DND-41 (cell line): ENCODE measurements at regions not wholly inside any gene's neighbourhood (a gene's known extent, or its start where the extent isn't known, plus 50 kb on each side); places are given as distances from the start of the nearest gene placed in this dataset.

Experiments used
- ATAC-seq: fragments of 200-7000 bp; cut with Tn5 transposase; 3 replicates; pipeline ENCODE4 v1.9.1; 2021; ENCODE audit warnings: low read depth; ENCODE audit not compliant: insufficient read depth
- DNase-seq: peaks from one replicate; pipeline ENCODE4 v3.0.0-alpha.2; 2020
- H2AFZ ChIP-seq: 2 replicates; pipeline ENCODE4 v1.6.0; 2012; ENCODE audit warnings: low read depth, low read length
- H3K27ac ChIP-seq: 2 replicates; pipeline ENCODE4 v1.5.1; 2012; ENCODE audit warnings: low read length, inconsistent platforms
- H3K27me3 ChIP-seq: fragments of 200-600 bp; sonication (generic); 2 replicates; pipeline ENCODE4 v1.6.0; 2012; ENCODE audit warnings: low read length, mild to moderate bottlenecking, inconsistent platforms; ENCODE audit not compliant: insufficient read depth, poor library complexity
- H3K36me3 ChIP-seq: 2 replicates; pipeline ENCODE4 v1.5.1; 2012; ENCODE audit warnings: low read length, inconsistent platforms; ENCODE audit not compliant: insufficient read depth
- H3K4me1 ChIP-seq: 2 replicates; pipeline ENCODE4 v1.5.1; 2012; ENCODE audit warnings: mild to moderate bottlenecking, low read length; ENCODE audit not compliant: insufficient read depth
- H3K4me2 ChIP-seq: 2 replicates; pipeline ENCODE4 v1.6.0; 2012; ENCODE audit warnings: mild to moderate bottlenecking, moderate library complexity, low read length, inconsistent platforms; ENCODE audit not compliant: insufficient read depth
- H3K4me3 ChIP-seq, 2 experiments: fragments of 200-600 bp in 1 of 2; shearing (Covaris generic) in 1 of 2; 2 replicates each; pipeline ENCODE4 v1.5.1; 2012 to 2016; ENCODE audit warnings: inconsistent platforms in 2 of 2, low read length in 2 of 2, mild to moderate bottlenecking in 2 of 2, low read depth in 1 of 2, moderate library complexity in 1 of 2
- H3K79me2 ChIP-seq: 2 replicates; pipeline ENCODE4 v1.6.0; 2012; ENCODE audit warnings: low read length, inconsistent platforms; ENCODE audit not compliant: insufficient read depth
- H3K9ac ChIP-seq: 2 replicates; pipeline ENCODE4 v1.6.0; 2012; ENCODE audit warnings: low read depth, mild to moderate bottlenecking, inconsistent platforms, low read length, moderate library complexity
- H3K9me3 ChIP-seq: 2 replicates; pipeline ENCODE4 v1.5.1; 2012; ENCODE audit warnings: low read length, moderate library complexity, mild to moderate bottlenecking, inconsistent platforms; ENCODE audit not compliant: insufficient read depth, severe bottlenecking
- H4K20me1 ChIP-seq: 2 replicates; pipeline ENCODE4 v1.6.0; 2012; ENCODE audit warnings: low read length; ENCODE audit not compliant: insufficient read depth
- CTCF ChIP-seq: IDR thresholded peaks from 2 replicates; pipeline ENCODE4 v1.5.1; 2012; ENCODE audit warnings: borderline replicate concordance, low read length, moderate library complexity, mild to moderate bottlenecking; ENCODE audit not compliant: poor library complexity, severe bottlenecking; ENCODE audit errors: extremely low read depth
- EZH2 ChIP-seq: IDR thresholded peaks from 3 replicates; pipeline ENCODE4 v1.6.1; 2012; ENCODE audit warnings: borderline replicate concordance, low read depth, mild to moderate bottlenecking, moderate library complexity, low read length, inconsistent platforms; ENCODE audit not compliant: severe bottlenecking

DNA sequence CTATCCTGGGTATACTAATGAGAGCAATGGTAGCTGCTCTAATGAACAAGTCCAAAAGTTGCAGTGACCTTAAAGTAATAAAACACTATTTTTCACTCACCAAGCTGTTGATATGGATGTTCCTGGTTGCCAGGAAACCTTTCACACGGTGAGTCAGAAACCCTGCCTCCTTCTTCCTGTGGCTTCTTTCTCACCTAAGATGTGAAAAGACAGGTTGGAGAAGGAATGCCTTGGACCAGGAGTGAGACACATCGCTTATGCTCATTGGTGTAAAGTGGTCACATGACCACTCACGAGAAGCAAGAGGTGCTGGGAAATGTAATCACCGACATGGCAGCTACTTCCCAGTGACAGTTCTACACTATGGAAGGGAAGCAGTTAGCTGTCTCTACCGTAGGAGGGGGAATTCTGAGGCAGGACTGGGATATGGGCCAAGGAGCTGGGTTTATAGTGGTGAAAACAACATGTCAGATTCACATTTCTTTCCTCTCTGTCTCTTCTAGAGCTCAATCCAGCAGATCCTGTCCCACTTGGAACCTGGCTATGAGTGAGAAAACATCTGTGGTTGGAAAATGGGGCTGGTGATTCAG is 320.4 kb upstream of the KLF4 start:
- TF ChIP-seq EZH2 = no peak
- no peak for TF ChIP-seq CTCF
- DNase-seq = no peak
- Histone ChIP-seq H4K20me1 (no peaks in the 10 kb centered on the region), H3K4me3 (no peak overlapping the region), H3K27ac (no peak overlapping the region), H3K9me3 (no peaks in the 10 kb centered on the region), H3K36me3 (no peaks in the 10 kb centered on the region), H3K79me2 (no peaks in the 10 kb centered on the region), H3K27me3 (no peaks in the 10 kb centered on the region), H2AFZ (no peak overlapping the region), H3K4me1 (no peaks in the 10 kb centered on the region), H3K4me2 (no peak overlapping the region), H3K9ac (no peak overlapping the region)
- ATAC-seq = no peak

DNA sequence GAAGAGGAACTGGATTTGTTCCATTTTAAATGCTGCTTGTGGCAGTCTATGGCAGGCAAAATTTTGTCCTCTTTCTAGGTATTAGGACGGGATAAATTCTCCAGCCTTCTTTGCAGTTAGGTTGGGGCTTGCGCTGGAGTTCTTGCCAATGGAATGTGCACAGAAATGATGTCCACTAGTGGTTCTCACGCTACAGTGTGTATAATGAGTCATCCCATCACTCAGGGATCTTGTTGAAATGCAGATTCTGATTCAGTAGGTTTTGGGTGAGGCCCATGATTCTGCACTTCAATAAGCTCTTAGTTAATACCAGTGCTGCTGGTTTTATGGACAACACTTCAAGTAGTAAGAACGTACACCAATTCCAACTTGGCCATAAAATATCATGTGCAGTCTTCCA is 317.6 kb upstream of the KLF4 start:
- no peak for DNase-seq
- Histone ChIP-seq H2AFZ (no peak overlapping the region), H3K9me3 (no peaks in the 10 kb centered on the region), H3K4me2 (no peak overlapping the region), H3K79me2 (no peaks in the 10 kb centered on the region), H3K4me1 (no peaks in the 10 kb centered on the region), H3K4me3 (no peak overlapping the region), H3K36me3 (no peaks in the 10 kb centered on the region), H3K27ac (no peak overlapping the region), H3K9ac (no peak overlapping the region), H3K27me3 (no peaks in the 10 kb centered on the region), H4K20me1 (no peaks in the 10 kb centered on the region)
- ATAC-seq = no peak
- no peak for TF ChIP-seq CTCF
- TF ChIP-seq EZH2 = no peak

DNA sequence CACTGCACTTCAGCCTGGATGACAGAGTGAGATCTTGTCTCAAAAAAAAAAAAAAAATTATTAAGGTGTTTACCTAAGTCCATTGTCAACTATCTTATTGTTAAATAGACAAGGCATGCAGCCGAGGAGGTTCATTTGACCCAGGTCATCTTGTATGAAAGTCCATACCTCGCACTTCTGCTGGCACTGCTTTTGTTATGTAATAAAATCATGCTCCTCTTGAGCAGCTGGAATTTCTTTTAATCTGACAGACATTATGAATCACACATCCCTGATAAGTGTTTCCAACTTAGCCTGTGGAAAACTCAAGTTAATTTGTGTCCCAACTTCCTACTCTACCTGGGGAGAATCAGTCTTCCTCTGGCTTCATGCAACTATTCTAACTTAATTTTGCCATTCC is 315.6 kb upstream of the KLF4 start:
- H3K4me2 ChIP-seq = no peak overlapping the region
- ATAC-seq = no peak
- H3K36me3 ChIP-seq = no peaks in the 10 kb centered on the region
- no peaks in the 10 kb centered on the region for H3K9me3 ChIP-seq
- no peak overlapping the region for H3K27ac ChIP-seq
- no peaks in the 10 kb centered on the region for H4K20me1 ChIP-seq
- no peaks in the 10 kb centered on the region for H3K4me1 ChIP-seq
- no peak overlapping the region for H3K9ac ChIP-seq
- H3K4me3 ChIP-seq = no peak overlapping the region
- no peak for DNase-seq
- TF ChIP-seq EZH2 (no peak), CTCF (no peak)
- no peak overlapping the region for H2AFZ ChIP-seq
- H3K27me3 ChIP-seq = no peaks in the 10 kb centered on the region
- H3K79me2 ChIP-seq = no peaks in the 10 kb centered on the region

GRCh38 chr9:107794259-107794658 is 304.7 kb upstream of the KLF4 start:
- no peak for TF ChIP-seq EZH2
- TF ChIP-seq CTCF = no peak
- Histone ChIP-seq H3K4me1 (no peaks in the 10 kb centered on the region), H3K27ac (no peak overlapping the region), H3K36me3 (no peaks in the 10 kb centered on the region), H4K20me1 (no peaks in the 10 kb centered on the region), H3K9me3 (no peaks in the 10 kb centered on the region), H3K4me3 (no peak overlapping the region), H3K27me3 (no peaks in the 10 kb centered on the region), H3K79me2 (no peaks in the 10 kb centered on the region), H2AFZ (no peak overlapping the region), H3K9ac (no peak overlapping the region), H3K4me2 (no peak overlapping the region)
- DNase-seq (no peak), ATAC-seq (no peak)
